Spleen (tissue), 7 donors: ENCODE measurements at regions not wholly inside any gene's neighbourhood (a gene's known extent, or its start where the extent isn't known, plus 50 kb on each side); places are given as distances from the start of the nearest gene placed in this dataset.

Source experiments
- CTCF ChIP-seq, 11 experiments: fragments of 200-600 bp in 7 of 11; fragments of 450-650 bp in 4 of 11; sonication (generic) in 4 of 11; IDR thresholded peaks in 8 of 11; conservative IDR thresholded peaks in 3 of 11; 1 replicate in 7 of 11; 2 replicates in 4 of 11; pipeline versions ENCODE4 v1.4.0 to v1.8.0; 2016 to 2021; ENCODE audit warnings: antibody characterized with exemption in 11 of 11, inconsistent platforms in 4 of 11, mild to moderate bottlenecking in 1 of 11
- POLR2A ChIP-seq, 3 donors: fragments of 450-650 bp; IDR thresholded peaks; one replicate each; pipeline ENCODE4 v1.5.1; 2017; ENCODE audit warnings: antibody characterized with exemption in 3 of 3, mild to moderate bottlenecking in 1 of 3
- POLR2AphosphoS5 ChIP-seq, 3 donors: sonication (generic); formaldehyde crosslinking; IDR thresholded peaks; one replicate each; pipeline ENCODE4 v1.5.1; 2017; ENCODE audit warnings: antibody characterized with exemption in 3 of 3
- donor health status: DM: no; HTN: no; CAD: no; lungs with moderate emphysema.
- donor health status: DM: no; HTN: no; CAD: no.
- donor health status: DM: no; HTN: no; CAD: no.

- TF ChIP-seq POLR2A (IDR thresholded peaks at IDR 0.05) (no peak), CTCF (IDR thresholded peaks at IDR 0.05 in 8 of 11, conservative IDR thresholded peaks at IDR 0.05 in 3 of 11) (no peak), POLR2AphosphoS5 (IDR thresholded peaks at IDR 0.05) (no peak)
These were observed 992.4 kb upstream of the EYS start for GRCh38 chr6:66699385-66699784.
